ENCODE measurements at regions not wholly inside any gene's neighbourhood (a gene's known extent, or its start where the extent isn't known, plus 50 kb on each side); places are given as distances from the start of the nearest gene placed in this dataset.

DNA sequence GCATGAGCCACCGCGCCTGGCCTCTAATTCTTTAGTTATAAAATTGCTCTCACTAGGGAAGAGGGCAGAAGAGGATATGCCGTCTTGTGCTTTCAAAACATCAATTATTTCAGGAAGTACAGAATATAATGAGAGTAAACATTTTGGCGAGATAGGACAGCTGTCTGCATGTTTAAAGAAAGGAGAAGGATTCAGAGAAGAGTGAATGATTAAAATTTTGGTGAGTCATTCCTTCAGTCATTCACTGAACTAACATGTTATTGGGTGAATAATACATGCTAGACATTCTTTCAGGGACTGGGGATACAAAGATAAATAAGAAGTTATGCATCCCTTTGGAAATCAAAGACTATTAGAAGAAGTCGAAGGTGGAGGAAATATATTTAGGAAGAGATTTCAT, 590.3 kb upstream of the GOT2 start:
- WGBS (ENCODE audit: insufficient coverage, insufficient replicate concordance, low lambda C conversion rate, missing lambda C conversion rate), result 25% methylated on average over 5 of the region's 5 CpGs
- H3K79me2 ChIP-seq (ENCODE audit: control insufficient read depth, insufficient read depth, low read length), result no peaks in the 10 kb centered on the region
- intact Hi-C loops (cut with micrococcal nuclease; ENCODE audit: unreplicated experiment), result no loop called here
- no peak overlapping the region for H3K4me2 ChIP-seq (ENCODE audit: control insufficient read depth, insufficient read depth)
- no peak for ATAC-seq
- H3K9me3 ChIP-seq (replicated peaks; ENCODE audit: control insufficient read depth, insufficient read depth, low read length), result no peaks in the 10 kb centered on the region
- no peaks in the 10 kb centered on the region for H3K36me3 ChIP-seq (ENCODE audit: control insufficient read depth in 2 of 2, insufficient read depth in 2 of 2, low read length in 1 of 2)
- H4K20me1 ChIP-seq (ENCODE audit: control insufficient read depth, insufficient read depth), result no peaks in the 10 kb centered on the region
- FAIRE-seq, result no peak
- ChIA-PET POLR2A (no interaction called here), SMC1A (ENCODE audit: uncharacterized antibody, unreplicated experiment) (no interaction called here), RAD21 (ENCODE audit: unreplicated experiment) (no interaction called here), CTCF (no interaction called here)
- no peaks in the 10 kb centered on the region for H3K27me3 ChIP-seq (replicated peaks in 1 of 2; ENCODE audit: control insufficient read depth in 2 of 2, insufficient read depth in 2 of 2, low read length in 1 of 2)
- H3K27ac ChIP-seq (ENCODE audit: control insufficient read depth, insufficient read depth), result no peak overlapping the region
- no peak for DNase-seq (ENCODE audit: low read depth, low spot score)
- no peak overlapping the region for H3K9ac ChIP-seq (ENCODE audit: control insufficient read depth, insufficient read depth, low read length)
- BruUV-seq (replicated peaks), result no TSS peak
- no peak overlapping the region for H2AFZ ChIP-seq (ENCODE audit: control insufficient read depth, low read depth, low read length)
- no peak overlapping the region for H3K4me3 ChIP-seq
- no peaks in the 10 kb centered on the region for H3K4me1 ChIP-seq (ENCODE audit: control insufficient read depth, insufficient read depth, low read length)
- in situ Hi-C loops (cut with MboI), result no loop called here
- no peak for TF ChIP-seq SRF (IDR thresholded peaks at IDR 0.05; ENCODE audit: low read depth in 2 of 2, low read length in 2 of 2)
- no peak for TF ChIP-seq MYB (IDR thresholded peaks at IDR 0.05; ENCODE audit: borderline replicate concordance, low read depth, low read length)
- no peak for TF ChIP-seq PAX5 (IDR thresholded peaks at IDR 0.05; ENCODE audit: borderline replicate concordance, low read depth, low read length)
- TF ChIP-seq, protein P1, sequence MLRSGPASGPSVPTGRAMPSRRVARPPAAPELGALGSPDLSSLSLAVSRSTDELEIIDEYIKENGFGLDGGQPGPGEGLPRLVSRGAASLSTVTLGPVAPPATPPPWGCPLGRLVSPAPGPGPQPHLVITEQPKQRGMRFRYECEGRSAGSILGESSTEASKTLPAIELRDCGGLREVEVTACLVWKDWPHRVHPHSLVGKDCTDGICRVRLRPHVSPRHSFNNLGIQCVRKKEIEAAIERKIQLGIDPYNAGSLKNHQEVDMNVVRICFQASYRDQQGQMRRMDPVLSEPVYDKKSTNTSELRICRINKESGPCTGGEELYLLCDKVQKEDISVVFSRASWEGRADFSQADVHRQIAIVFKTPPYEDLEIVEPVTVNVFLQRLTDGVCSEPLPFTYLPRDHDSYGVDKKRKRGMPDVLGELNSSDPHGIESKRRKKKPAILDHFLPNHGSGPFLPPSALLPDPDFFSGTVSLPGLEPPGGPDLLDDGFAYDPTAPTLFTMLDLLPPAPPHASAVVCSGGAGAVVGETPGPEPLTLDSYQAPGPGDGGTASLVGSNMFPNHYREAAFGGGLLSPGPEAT (IDR thresholded peaks at IDR 0.05; ENCODE audit: low read depth), result no peak
- no peak for TF ChIP-seq CREM (IDR thresholded peaks at IDR 0.05; ENCODE audit: low read depth)
- TF ChIP-seq REST (IDR thresholded peaks at IDR 0.05; ENCODE audit: low read depth, low read length), result no peak
- no peak for TF ChIP-seq SUPT20H (IDR thresholded peaks at IDR 0.05; ENCODE audit: borderline replicate concordance, control insufficient read depth, low read depth, low read length)
- TF ChIP-seq ZSCAN29 (IDR thresholded peaks at IDR 0.05), result no peak
- TF ChIP-seq ZZZ3 (IDR thresholded peaks at IDR 0.05; ENCODE audit: control insufficient read depth, insufficient read length, low read depth), result no peak
- TF ChIP-seq, protein P2, sequence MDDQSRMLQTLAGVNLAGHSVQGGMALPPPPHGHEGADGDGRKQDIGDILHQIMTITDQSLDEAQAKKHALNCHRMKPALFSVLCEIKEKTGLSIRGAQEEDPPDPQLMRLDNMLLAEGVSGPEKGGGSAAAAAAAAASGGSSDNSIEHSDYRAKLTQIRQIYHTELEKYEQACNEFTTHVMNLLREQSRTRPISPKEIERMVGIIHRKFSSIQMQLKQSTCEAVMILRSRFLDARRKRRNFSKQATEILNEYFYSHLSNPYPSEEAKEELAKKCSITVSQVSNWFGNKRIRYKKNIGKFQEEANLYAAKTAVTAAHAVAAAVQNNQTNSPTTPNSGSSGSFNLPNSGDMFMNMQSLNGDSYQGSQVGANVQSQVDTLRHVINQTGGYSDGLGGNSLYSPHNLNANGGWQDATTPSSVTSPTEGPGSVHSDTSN (IDR thresholded peaks at IDR 0.05; ENCODE audit: insufficient replicate concordance, low read depth, low read length), result no peak
- no peak for TF ChIP-seq RELA (IDR thresholded peaks at IDR 0.05; ENCODE audit: borderline replicate concordance, partially characterized antibody)
- no peak for TF ChIP-seq STAT3 (IDR thresholded peaks at IDR 0.05; ENCODE audit: low read depth, low read length)
- TF ChIP-seq, protein P3, sequence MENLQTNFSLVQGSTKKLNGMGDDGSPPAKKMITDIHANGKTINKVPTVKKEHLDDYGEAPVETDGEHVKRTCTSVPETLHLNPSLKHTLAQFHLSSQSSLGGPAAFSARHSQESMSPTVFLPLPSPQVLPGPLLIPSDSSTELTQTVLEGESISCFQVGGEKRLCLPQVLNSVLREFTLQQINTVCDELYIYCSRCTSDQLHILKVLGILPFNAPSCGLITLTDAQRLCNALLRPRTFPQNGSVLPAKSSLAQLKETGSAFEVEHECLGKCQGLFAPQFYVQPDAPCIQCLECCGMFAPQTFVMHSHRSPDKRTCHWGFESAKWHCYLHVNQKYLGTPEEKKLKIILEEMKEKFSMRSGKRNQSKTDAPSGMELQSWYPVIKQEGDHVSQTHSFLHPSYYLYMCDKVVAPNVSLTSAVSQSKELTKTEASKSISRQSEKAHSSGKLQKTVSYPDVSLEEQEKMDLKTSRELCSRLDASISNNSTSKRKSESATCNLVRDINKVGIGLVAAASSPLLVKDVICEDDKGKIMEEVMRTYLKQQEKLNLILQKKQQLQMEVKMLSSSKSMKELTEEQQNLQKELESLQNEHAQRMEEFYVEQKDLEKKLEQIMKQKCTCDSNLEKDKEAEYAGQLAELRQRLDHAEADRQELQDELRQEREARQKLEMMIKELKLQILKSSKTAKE (IDR thresholded peaks at IDR 0.05; ENCODE audit: low read depth, poor library complexity, severe bottlenecking), result no peak
- TF ChIP-seq EP300 (IDR thresholded peaks at IDR 0.05; ENCODE audit: borderline replicate concordance in 1 of 2, control insufficient read depth in 1 of 2, low read depth in 2 of 2, low read length in 2 of 2), result no peak
